ENCODE measurements at regions not wholly inside any gene's neighbourhood (a gene's known extent, or its start where the extent isn't known, plus 50 kb on each side); places are given as distances from the start of the nearest gene placed in this dataset.
"Not testable (repeated sequence)": the region's sequence is repeated elsewhere in the genome, so short reads cannot be mapped to it uniquely, and the experiment has no call there.

GRCh38 chr9:73095425-73095824 lies 56.2 kb upstream of the ANXA1 start:
- DNase-seq (ENCODE audit: low read depth): no peak

GRCh38 chr9:73093740-73094379 lies 57.8 kb upstream of the ANXA1 start:
- no peak for DNase-seq (ENCODE audit: low read depth)

GRCh38 chr9:73093016-73093739 lies 58.5 kb upstream of the ANXA1 start:
- no peak for DNase-seq (ENCODE audit: low read depth)

- DNase-seq (ENCODE audit: low read depth): no peak
Observed at GRCh38 chr9:73091909-73092308, 59.8 kb upstream of the ANXA1 start.

GRCh38 chr9:73090214-73090613 lies 61.5 kb upstream of the ANXA1 start:
- no peak for DNase-seq (ENCODE audit: low read depth)

GRCh38 chr9:73089304-73089985 lies 62.2 kb upstream of the ANXA1 start:
- DNase-seq (ENCODE audit: low read depth): no peak

- not testable (repeated sequence) for DNase-seq (ENCODE audit: low read depth)
Observed at GRCh38 chr9:73087876-73088275, 63.8 kb upstream of the ANXA1 start.

- no peak for DNase-seq (ENCODE audit: low read depth)
Observed at GRCh38 chr9:73083519-73083918, 68.1 kb upstream of the ANXA1 start.

GRCh38 chr9:73081979-73082657 lies 69.5 kb upstream of the ANXA1 start:
- DNase-seq (ENCODE audit: low read depth): peak; percentile 66

GRCh38 chr9:73080110-73080694 lies 71.5 kb upstream of the ANXA1 start:
- no peak for DNase-seq (ENCODE audit: low read depth)

GRCh38 chr9:73079326-73079725 lies 72.3 kb upstream of the ANXA1 start:
- DNase-seq (ENCODE audit: low read depth): no peak

GRCh38 chr9:73077625-73078030 lies 74.0 kb upstream of the ANXA1 start:
- DNase-seq (ENCODE audit: low read depth): no peak

- peak; percentile 17 for DNase-seq (ENCODE audit: low read depth)
Observed at GRCh38 chr9:73076970-73077369, 74.7 kb upstream of the ANXA1 start.

GRCh38 chr9:73074176-73074708 lies 77.4 kb upstream of the ANXA1 start:
- DNase-seq (ENCODE audit: low read depth): peak; percentile 69

GRCh38 chr9:73073337-73074175 lies 78.1 kb upstream of the ANXA1 start:
- peak; percentile 70 for DNase-seq (ENCODE audit: low read depth)

GRCh38 chr9:73067074-73067473 lies 84.6 kb upstream of the ANXA1 start:
- no peak for DNase-seq (ENCODE audit: low read depth)

GRCh38 chr9:73065439-73065838 lies 86.2 kb upstream of the ANXA1 start:
- no peak for DNase-seq (ENCODE audit: low read depth)

GRCh38 chr9:73064315-73064714 lies 87.3 kb upstream of the ANXA1 start:
- no peak for DNase-seq (ENCODE audit: low read depth)

- DNase-seq (ENCODE audit: low read depth): no peak
Observed at GRCh38 chr9:73061146-73061545, 90.5 kb upstream of the ANXA1 start.

- no peak for DNase-seq (ENCODE audit: low read depth)
Observed at GRCh38 chr9:73059247-73059646, 92.4 kb upstream of the ANXA1 start.

- no peak for DNase-seq (ENCODE audit: low read depth)
Observed at GRCh38 chr9:73056245-73056644, 95.4 kb upstream of the ANXA1 start.
